GM12864 (cell line): ENCODE measurements at regions not wholly inside any gene's neighbourhood (a gene's known extent, or its start where the extent isn't known, plus 50 kb on each side); places are given as distances from the start of the nearest gene placed in this dataset.

Experiments used
- DNase-seq: peaks from one replicate; pipeline ENCODE4 v3.0.0-alpha.2; 2011; ENCODE audit warnings: low read depth
- H3K4me3 ChIP-seq: 2 replicates; pipeline ENCODE4 v1.5.1; 2011; ENCODE audit warnings: mild to moderate bottlenecking, low read depth, low read length, control low read depth
- CTCF ChIP-seq: IDR thresholded peaks from 2 replicates; pipeline ENCODE4 v1.5.1; 2011; ENCODE audit warnings: low read depth, mild to moderate bottlenecking, moderate library complexity, low read length, control low read depth, inconsistent platforms; ENCODE audit errors: missing control alignments

- TF ChIP-seq CTCF = no peak
- no peak for DNase-seq
- H3K4me3 ChIP-seq = no peak overlapping the region
These were observed 106.7 kb downstream of the FAM174A start for GRCh38 chr5:100641833-100642232.

GRCh38 chr5:100643473-100643872 is 108.3 kb downstream of the FAM174A start:
- H3K4me3 ChIP-seq = no peak overlapping the region
- no peak for TF ChIP-seq CTCF
- no peak for DNase-seq

DNA sequence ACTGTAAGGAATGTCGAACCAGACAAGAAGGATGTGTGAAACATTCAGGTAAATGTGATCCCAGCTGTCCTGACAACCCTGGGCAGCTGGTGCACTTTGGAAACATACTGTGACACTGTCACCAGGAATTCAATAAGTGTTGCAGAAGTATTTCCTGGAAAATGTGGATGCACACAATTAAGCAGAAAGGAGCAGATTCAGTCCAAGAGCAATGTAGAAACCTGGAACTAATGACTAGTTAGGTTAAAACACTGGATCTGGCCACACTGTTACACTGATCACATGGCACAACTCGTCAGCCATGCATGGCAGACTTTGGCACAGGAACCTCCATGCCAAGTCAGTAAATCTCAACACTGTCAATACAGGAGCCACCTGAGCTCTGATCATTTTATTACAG is 109.0 kb downstream of the FAM174A start:
- DNase-seq = no peak

GRCh38 chr5:100644776-100645175 is 109.6 kb downstream of the FAM174A start:
- TF ChIP-seq CTCF = no peak
- H3K4me3 ChIP-seq = no peak overlapping the region
- DNase-seq = no peak

More for the DNA sequence above, 109.0 kb downstream of the FAM174A start:
- H3K4me3 ChIP-seq = no peak overlapping the region
- no peak for TF ChIP-seq CTCF

GRCh38 chr5:100646011-100646410 is 110.8 kb downstream of the FAM174A start:
- H3K4me3 ChIP-seq = no peak overlapping the region

GRCh38 chr5:100646691-100647090 is 111.5 kb downstream of the FAM174A start:
- no peak for TF ChIP-seq CTCF
- no peak for DNase-seq
- no peak overlapping the region for H3K4me3 ChIP-seq

More at GRCh38 chr5:100646011-100646410, 110.8 kb downstream of the FAM174A start:
- no peak for DNase-seq
- no peak for TF ChIP-seq CTCF

- no peak overlapping the region for H3K4me3 ChIP-seq
- no peak for DNase-seq
- no peak for TF ChIP-seq CTCF
These were observed 112.5 kb downstream of the FAM174A start for GRCh38 chr5:100647461-100648230.
